HepG2 (cell line): ENCODE measurements at regions not wholly inside any gene's neighbourhood (a gene's known extent, or its start where the extent isn't known, plus 50 kb on each side); places are given as distances from the start of the nearest gene placed in this dataset.

ENCODE experiments used
- ATAC-seq: fragments of 200-7000 bp; cut with Tn5 transposase; 3 replicates; pipeline ENCODE4 v1.9.1; 2020; ENCODE audit warnings: mild to moderate bottlenecking, moderate library complexity
- BruUV-seq: library from RNA; stranded (reverse); fragments of 400-500 nt; replicated peaks from 2 replicates; lab custom pipeline; 2021; lab: Mats Ljungman, UMichigan
- CTCF ChIA-PET: fragments of 300-600 bp; formaldehyde crosslinking; extraction: SDS; loops from one replicate; lab custom pipeline; 2021; ENCODE audit warnings: low total read pairs, inconsistent platforms, low intra/inter-chr PET ratio; lab: Yijun Ruan, JAX
- POLR2A ChIA-PET: fragments of 350-600 bp; sonication (Branson Sonifier 250); formaldehyde crosslinking; loops from one replicate; lab custom pipeline; 2020; ENCODE audit warnings: antibody characterized with exemption, inconsistent platforms; lab: Yijun Ruan, JAX
- DNase-seq: peaks from one replicate; pipeline ENCODE4 v3.0.0-alpha.2; 2015; ENCODE audit warnings: low spot score
- FAIRE-seq: peaks from 3 replicates; lab custom pipeline; 2011; peaks lifted over from hg19 to GRCh38; lab: Jason Lieb, UNC
- H2AFZ ChIP-seq: one replicate; pipeline ENCODE4 v1.6.1; 2011; ENCODE audit warnings: low read length, inconsistent platforms
- H3K27ac ChIP-seq: fragments of 300-600 bp; 3 replicates; pipeline ENCODE4 v1.8.0; 2011; ENCODE audit warnings: mixed run types, mild to moderate bottlenecking, mixed read lengths, low read length, inconsistent platforms; ENCODE audit not compliant: insufficient read depth; ENCODE audit errors: extremely low read length
- H3K27me3 ChIP-seq, 2 experiments: fragments of 200-600 bp in 1 of 2; 2 replicates in 1 of 2; 3 replicates in 1 of 2; pipeline versions ENCODE4 v1.6.0 to v1.8.0; 2011; ENCODE audit warnings: low read length in 2 of 2, mild to moderate bottlenecking in 2 of 2, moderate library complexity in 2 of 2, inconsistent platforms in 1 of 2; ENCODE audit not compliant: insufficient read depth in 2 of 2, control insufficient read depth in 1 of 2
- H3K36me3 ChIP-seq, 2 experiments: fragments of 200-600 bp in 1 of 2; replicated peaks in 1 of 2; 2 replicates in 1 of 2; 3 replicates in 1 of 2; pipeline versions ENCODE4 v1.5.1 to v1.8.0; 2011; ENCODE audit warnings: low read length in 2 of 2, inconsistent platforms in 1 of 2; ENCODE audit not compliant: insufficient read depth in 2 of 2, control insufficient read depth in 1 of 2
- H3K4me1 ChIP-seq: 2 replicates; pipeline ENCODE4 v1.5.1; 2012; ENCODE audit warnings: low read length, inconsistent platforms; ENCODE audit not compliant: insufficient read depth
- H3K4me2 ChIP-seq: 2 replicates; pipeline ENCODE4 v1.6.0; 2011; ENCODE audit warnings: low read depth, low read length, inconsistent platforms
- H3K4me3 ChIP-seq, 3 experiments: fragments of 200-600 bp in 1 of 3; sonication (generic), shearing (Covaris generic) in 1 of 3; replicated peaks in 1 of 3; 2 replicates each; pipeline ENCODE4 v1.5.1; 2011 to 2016; ENCODE audit warnings: low read length in 3 of 3, inconsistent platforms in 2 of 3, low read depth in 2 of 3, mild to moderate bottlenecking in 2 of 3, control low read depth in 1 of 3, mixed read lengths in 1 of 3; ENCODE audit not compliant: insufficient read depth in 1 of 3
- H3K79me2 ChIP-seq: one replicate; pipeline ENCODE4 v1.6.1; 2011; ENCODE audit warnings: low read length, inconsistent platforms; ENCODE audit not compliant: insufficient read depth
- H3K9ac ChIP-seq: 2 replicates; pipeline ENCODE4 v1.6.0; 2011; ENCODE audit warnings: mild to moderate bottlenecking, low read depth, low read length, inconsistent platforms; ENCODE audit not compliant: insufficient read depth
- H3K9me3 ChIP-seq: 2 replicates; pipeline ENCODE4 v1.5.1; 2012; ENCODE audit warnings: mild to moderate bottlenecking, low read length
- H4K20me1 ChIP-seq: 2 replicates; pipeline ENCODE4 v1.6.0; 2011; ENCODE audit warnings: inconsistent platforms, mild to moderate bottlenecking, low read length, moderate library complexity; ENCODE audit not compliant: insufficient read depth
- CHCHD3 ChIP-seq: sonication (generic); formaldehyde crosslinking; IDR thresholded peaks from 2 replicates; pipeline ENCODE4 v1.8.0; 2022; ENCODE audit warnings: mild to moderate bottlenecking, missing genetic modification reagents, moderate library complexity
- DNMT3B ChIP-seq: conservative IDR thresholded peaks from 2 replicates; pipeline ENCODE4 v1.6.1; 2016; ENCODE audit warnings: missing biosample characterization, control low read depth
- FOSL1 ChIP-seq: sonication (generic); formaldehyde crosslinking; IDR thresholded peaks from 2 replicates; pipeline ENCODE4 v1.9.0; 2021; ENCODE audit warnings: missing genetic modification reagents, borderline replicate concordance
- RBFOX2 ChIP-seq: fragments of 200-400 bp; formaldehyde crosslinking; IDR thresholded peaks from 2 replicates; pipeline ENCODE4 v1.6.1; 2017; ENCODE audit warnings: low read depth, mild to moderate bottlenecking, low read length
- SALL2 ChIP-seq: sonication (generic); formaldehyde crosslinking; IDR thresholded peaks from 2 replicates; pipeline ENCODE4 v1.8.1; 2023; ENCODE audit warnings: mild to moderate bottlenecking, missing genetic modification reagents, inconsistent platforms
- SNRNP70 ChIP-seq: fragments of 200-400 bp; formaldehyde crosslinking; IDR thresholded peaks from 2 replicates; pipeline ENCODE4 v1.6.1; 2017; ENCODE audit warnings: mild to moderate bottlenecking, low read depth, low read length, moderate library complexity
- U2AF1 ChIP-seq: fragments of 200-400 bp; formaldehyde crosslinking; optimal IDR thresholded peaks from 2 replicates; pipeline ENCODE3; 2017; ENCODE audit warnings: mild to moderate bottlenecking, low read depth, low read length
- ZNF225 ChIP-seq: sonication (generic); formaldehyde crosslinking; IDR thresholded peaks from 2 replicates; pipeline ENCODE4 v1.4.0; 2020; ENCODE audit warnings: mild to moderate bottlenecking, missing genetic modification reagents
- ZNF260 ChIP-seq: sonication (generic); formaldehyde crosslinking; IDR thresholded peaks from 2 replicates; pipeline ENCODE4 v1.4.0; 2020; ENCODE audit warnings: missing genetic modification reagents, low read depth, mild to moderate bottlenecking, borderline replicate concordance
- ZNF569 ChIP-seq: sonication (generic); formaldehyde crosslinking; IDR thresholded peaks from 2 replicates; pipeline ENCODE4 v1.5.0; 2020; ENCODE audit warnings: mild to moderate bottlenecking, missing genetic modification reagents, moderate library complexity, borderline replicate concordance
- ZNF839 ChIP-seq: sonication (generic); formaldehyde crosslinking; IDR thresholded peaks from 2 replicates; pipeline ENCODE4 v1.4.0; 2020; ENCODE audit warnings: missing genetic modification reagents, mild to moderate bottlenecking, borderline replicate concordance
- ZSCAN29 ChIP-seq: sonication (generic); formaldehyde crosslinking; conservative IDR thresholded peaks from 2 replicates; pipeline ENCODE4 v1.4.0; 2020; ENCODE audit warnings: mild to moderate bottlenecking, missing genetic modification reagents
- WGBS: methylation state at CpG from one replicate; pipeline ENCODE4 v1.1.6; 2017; ENCODE audit warnings: low lambda C conversion rate; 5-methylcytosine and 5-hydroxymethylcytosine counted together
- in situ Hi-C: cut with HindIII; loops from 2 replicates; pipeline ENCODE4 v1.10.0; 2017; ENCODE audit warnings: low pct_unique_long_range_greater_than_20kb; ENCODE audit not compliant: extremely low pct_ligation_motif_present
- intact Hi-C: fragments of 100-400 bp; cut with micrococcal nuclease; formaldehyde crosslinking; loops from one replicate; pipeline ENCODE4 v1.10.0; 2022; ENCODE audit not compliant: unreplicated experiment
- TF ChIP-seq, protein P1 (sequence below): sonication (generic); formaldehyde crosslinking; IDR thresholded peaks from 2 replicates; pipeline ENCODE4 v1.4.0; 2020; ENCODE audit warnings: mild to moderate bottlenecking, missing genetic modification reagents
- TF ChIP-seq, protein P2 (sequence below): sonication (generic); formaldehyde crosslinking; IDR thresholded peaks from 2 replicates; pipeline ENCODE4 v1.5.1; 2020; ENCODE audit warnings: mild to moderate bottlenecking, moderate library complexity, missing genetic modification reagents

DNA sequence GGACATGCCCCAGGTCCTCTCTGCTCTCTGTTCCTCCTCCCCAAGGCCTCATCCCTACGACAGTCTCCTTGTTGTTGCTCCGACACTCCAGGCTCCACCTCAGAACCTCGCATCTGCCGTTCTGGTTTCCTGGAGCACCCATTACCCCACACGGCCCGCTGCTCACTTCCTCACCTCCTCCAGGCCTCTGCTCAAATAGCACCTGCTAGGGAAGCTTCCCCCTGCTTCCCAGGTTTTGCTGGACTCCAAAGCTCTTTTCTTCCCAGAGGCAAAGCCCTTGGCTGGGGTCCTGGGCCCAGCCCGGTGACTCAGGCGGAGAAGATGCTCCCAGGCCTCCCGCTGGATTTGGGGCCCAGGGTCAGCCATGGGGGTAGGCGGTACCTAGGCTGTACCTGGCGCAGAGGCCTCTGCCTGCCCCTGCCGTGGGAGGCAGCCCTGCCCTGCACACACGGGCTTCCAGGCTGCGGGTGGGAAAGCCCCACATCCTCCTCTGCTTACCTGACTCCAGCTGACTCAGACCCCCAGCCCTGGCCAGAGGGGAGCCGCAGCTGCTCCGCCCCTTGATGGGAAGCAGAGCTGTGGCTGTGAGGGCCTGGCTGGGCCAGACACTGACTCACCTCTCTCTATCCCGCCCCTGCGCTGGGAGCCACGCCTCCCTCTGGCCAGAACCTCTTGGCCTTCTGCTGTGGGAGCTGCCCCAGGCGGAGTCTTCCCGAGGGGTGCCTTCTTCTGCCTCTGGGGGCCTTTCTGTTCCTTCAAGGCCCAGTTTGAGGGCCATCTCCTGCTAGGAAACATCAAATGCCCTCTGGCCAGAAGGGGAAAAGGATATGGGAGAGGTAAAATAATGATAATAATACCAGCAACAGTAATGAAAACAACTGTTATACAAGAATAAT is 130.5 kb downstream of the CEBPB start (continued):
- TF ChIP-seq ZNF569 (CRISPR knock-in tag) (no peak), FOSL1 (peak; percentile 89), ZNF260 (CRISPR knock-in tag) (no peak)
- TF ChIP-seq, protein P1, sequence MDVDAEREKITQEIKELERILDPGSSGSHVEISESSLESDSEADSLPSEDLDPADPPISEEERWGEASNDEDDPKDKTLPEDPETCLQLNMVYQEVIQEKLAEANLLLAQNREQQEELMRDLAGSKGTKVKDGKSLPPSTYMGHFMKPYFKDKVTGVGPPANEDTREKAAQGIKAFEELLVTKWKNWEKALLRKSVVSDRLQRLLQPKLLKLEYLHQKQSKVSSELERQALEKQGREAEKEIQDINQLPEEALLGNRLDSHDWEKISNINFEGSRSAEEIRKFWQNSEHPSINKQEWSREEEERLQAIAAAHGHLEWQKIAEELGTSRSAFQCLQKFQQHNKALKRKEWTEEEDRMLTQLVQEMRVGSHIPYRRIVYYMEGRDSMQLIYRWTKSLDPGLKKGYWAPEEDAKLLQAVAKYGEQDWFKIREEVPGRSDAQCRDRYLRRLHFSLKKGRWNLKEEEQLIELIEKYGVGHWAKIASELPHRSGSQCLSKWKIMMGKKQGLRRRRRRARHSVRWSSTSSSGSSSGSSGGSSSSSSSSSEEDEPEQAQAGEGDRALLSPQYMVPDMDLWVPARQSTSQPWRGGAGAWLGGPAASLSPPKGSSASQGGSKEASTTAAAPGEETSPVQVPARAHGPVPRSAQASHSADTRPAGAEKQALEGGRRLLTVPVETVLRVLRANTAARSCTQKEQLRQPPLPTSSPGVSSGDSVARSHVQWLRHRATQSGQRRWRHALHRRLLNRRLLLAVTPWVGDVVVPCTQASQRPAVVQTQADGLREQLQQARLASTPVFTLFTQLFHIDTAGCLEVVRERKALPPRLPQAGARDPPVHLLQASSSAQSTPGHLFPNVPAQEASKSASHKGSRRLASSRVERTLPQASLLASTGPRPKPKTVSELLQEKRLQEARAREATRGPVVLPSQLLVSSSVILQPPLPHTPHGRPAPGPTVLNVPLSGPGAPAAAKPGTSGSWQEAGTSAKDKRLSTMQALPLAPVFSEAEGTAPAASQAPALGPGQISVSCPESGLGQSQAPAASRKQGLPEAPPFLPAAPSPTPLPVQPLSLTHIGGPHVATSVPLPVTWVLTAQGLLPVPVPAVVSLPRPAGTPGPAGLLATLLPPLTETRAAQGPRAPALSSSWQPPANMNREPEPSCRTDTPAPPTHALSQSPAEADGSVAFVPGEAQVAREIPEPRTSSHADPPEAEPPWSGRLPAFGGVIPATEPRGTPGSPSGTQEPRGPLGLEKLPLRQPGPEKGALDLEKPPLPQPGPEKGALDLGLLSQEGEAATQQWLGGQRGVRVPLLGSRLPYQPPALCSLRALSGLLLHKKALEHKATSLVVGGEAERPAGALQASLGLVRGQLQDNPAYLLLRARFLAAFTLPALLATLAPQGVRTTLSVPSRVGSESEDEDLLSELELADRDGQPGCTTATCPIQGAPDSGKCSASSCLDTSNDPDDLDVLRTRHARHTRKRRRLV = peak; percentile 55; the same call in 1 of the 2 replicates
- TF ChIP-seq, all 625 proteins: peak for 308

GRCh38 chr20:50321797-50322480 is 131.3 kb downstream of the CEBPB start:
- FAIRE-seq (no peak), DNase-seq (no peak), ATAC-seq (peak; percentile 41)
- 10% methylated on average over 9 of the region's 9 CpGs for WGBS
- intact Hi-C loops (loop anchor here (1.0 to 2.0 kb wide), 3 partner anchors 7 to 15 kb away; no protein-coding TSS in a partner anchor), in situ Hi-C loops (no loop called here)
- Histone ChIP-seq H3K27me3 (no peaks in the 10 kb centered on the region; a peak in 2 of 5 replicates), H3K4me2 (peak overlapping the region; percentile 96), H3K9me3 (no peaks in the 10 kb centered on the region), H3K79me2 (peaks cover 3% of the 10 kb centered on the region), H3K27ac (no peak overlapping the region), H3K4me3 (peak overlapping the region; percentile 54 to 87 (median 62)), H3K9ac (peak overlapping the region; percentile 73), H4K20me1 (no peaks in the 10 kb centered on the region), H3K4me1 (peaks cover 56% of the 10 kb centered on the region), H2AFZ (no peak overlapping the region), H3K36me3 (no peaks in the 10 kb centered on the region)
- ChIA-PET POLR2A (interaction anchor here (0.7 to 7.2 kb wide), 38 partner anchors 8 to 150 kb away, joined by 3 to 164 read pairs (median 6); partner anchors contain the start of gene CEBPB), CTCF (no interaction called here)
- BruUV-seq = no TSS peak
- TF ChIP-seq DNMT3B (CRISPR knock-in tag) = 0 out of 2 replicates have a peak, but pooled peaks have one; percentile 66
- TF ChIP-seq SALL2 (CRISPR knock-in tag) = 0 out of 2 replicates have a peak, but pooled peaks have one; percentile 3
- TF ChIP-seq ZNF839 (CRISPR knock-in tag) = 0 out of 2 replicates have a peak, but pooled peaks have one; percentile 13
- TF ChIP-seq SNRNP70 = no peak
- peak; percentile 21; the same call in 1 of the 2 replicates for TF ChIP-seq ZSCAN29 (CRISPR knock-in tag)
- peak; percentile 66 for TF ChIP-seq ZNF225 (CRISPR knock-in tag)
- TF ChIP-seq, protein P2, sequence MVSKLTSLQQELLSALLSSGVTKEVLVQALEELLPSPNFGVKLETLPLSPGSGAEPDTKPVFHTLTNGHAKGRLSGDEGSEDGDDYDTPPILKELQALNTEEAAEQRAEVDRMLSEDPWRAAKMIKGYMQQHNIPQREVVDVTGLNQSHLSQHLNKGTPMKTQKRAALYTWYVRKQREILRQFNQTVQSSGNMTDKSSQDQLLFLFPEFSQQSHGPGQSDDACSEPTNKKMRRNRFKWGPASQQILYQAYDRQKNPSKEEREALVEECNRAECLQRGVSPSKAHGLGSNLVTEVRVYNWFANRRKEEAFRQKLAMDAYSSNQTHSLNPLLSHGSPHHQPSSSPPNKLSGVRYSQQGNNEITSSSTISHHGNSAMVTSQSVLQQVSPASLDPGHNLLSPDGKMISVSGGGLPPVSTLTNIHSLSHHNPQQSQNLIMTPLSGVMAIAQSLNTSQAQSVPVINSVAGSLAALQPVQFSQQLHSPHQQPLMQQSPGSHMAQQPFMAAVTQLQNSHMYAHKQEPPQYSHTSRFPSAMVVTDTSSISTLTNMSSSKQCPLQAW (CRISPR knock-in tag) = peak; percentile 61; the same call in 1 of the 2 replicates
- TF ChIP-seq CHCHD3 (CRISPR knock-in tag) = 0 out of 2 replicates have a peak, but pooled peaks have one; percentile 51
- TF ChIP-seq RBFOX2 = no peak
- peak; percentile 66 for TF ChIP-seq U2AF1
